Stimulated activated CD4-positive, alpha-beta T cell treated with anti-CD3 and anti-CD28 coated beads, Interleukin-12 subunit alpha, Interleukin-12 subunit beta, amount 100 ng/mL, for 48 hours (primary cell): ENCODE measurements at regions not wholly inside any gene's neighbourhood (a gene's known extent, or its start where the extent isn't known, plus 50 kb on each side); places are given as distances from the start of the nearest gene placed in this dataset.
A peak's percentile ranks its signal among the peaks of the same experiment; 100 is the strongest.

Experiments
- DNase-seq, 3 donors: peaks; one replicate each; pipeline ENCODE4 v3.0.0-alpha.2; 2020; ENCODE audit warnings: low read depth in 2 of 3, low spot score in 1 of 3

DNA sequence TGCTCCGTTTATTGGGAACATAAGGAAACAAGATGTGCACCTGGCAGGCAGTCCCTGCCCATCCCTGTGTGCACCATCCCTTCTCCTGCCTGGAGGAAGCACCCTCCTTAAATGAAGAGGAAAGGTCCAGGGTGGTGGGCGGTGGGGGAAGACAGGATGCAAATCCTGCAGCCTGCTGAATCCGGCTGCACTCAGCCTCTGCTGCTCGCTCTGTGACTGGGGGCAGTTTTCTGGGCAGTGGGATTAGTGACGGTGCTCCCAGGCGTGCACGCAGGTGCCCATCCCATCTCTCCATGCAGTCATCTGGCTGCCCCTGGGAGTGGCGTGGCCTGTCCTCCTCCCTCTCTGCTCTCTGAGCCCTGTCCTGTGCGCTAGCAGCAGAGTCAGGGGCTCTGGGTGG, 371.3 kb upstream of the MYT1L start:
- no peak for DNase-seq

DNA sequence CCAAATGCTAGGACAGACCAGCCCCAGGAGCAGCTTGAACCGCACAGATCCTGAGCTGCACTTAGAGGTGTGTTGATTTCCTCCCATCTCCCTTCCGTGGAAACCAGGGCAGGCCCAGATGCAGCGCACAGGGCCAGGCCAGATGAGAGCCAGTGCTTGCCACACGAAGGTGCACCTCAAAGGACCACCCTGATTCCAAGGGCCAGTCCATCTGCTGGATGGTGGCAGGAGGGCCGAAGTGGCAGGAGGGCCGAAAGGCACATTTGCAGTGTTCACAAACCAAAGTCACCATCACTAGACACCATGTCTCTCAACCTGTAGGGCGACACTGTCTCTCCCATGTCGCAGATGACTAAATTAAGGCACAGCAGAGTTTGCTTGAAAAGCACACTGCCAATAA, 370.7 kb upstream of the MYT1L start:
- DNase-seq, result no peak

DNA sequence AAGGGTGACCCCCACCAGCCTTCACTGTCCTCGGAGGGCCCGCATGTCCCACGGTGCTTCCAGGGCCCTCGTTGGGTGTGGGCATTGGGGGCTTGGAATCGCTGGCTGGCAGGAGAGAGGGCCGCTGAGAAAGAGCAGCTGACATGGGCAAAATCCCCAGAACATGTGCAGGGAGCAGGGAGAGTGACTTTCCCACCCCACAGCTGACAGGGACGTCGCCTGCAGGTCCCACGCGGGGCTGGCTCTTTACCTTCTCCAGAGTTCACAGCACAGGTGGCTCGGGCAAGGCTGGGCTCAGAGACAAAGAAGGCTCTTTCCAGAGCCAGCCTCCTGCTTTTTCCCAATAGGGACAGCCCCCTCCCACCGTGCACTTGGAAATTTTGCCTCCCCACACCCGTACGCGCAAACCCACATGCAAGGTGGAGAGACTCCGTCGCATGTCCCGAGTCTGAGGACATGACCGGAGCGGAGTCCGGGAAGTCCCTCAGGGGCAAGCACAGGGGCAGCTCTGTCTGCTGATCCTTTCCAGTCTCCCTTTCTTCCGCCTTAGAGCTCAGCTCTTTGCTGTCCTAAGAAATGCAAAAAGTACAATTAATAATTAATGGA, 370.2 kb upstream of the MYT1L start:
- no peak for DNase-seq

DNA sequence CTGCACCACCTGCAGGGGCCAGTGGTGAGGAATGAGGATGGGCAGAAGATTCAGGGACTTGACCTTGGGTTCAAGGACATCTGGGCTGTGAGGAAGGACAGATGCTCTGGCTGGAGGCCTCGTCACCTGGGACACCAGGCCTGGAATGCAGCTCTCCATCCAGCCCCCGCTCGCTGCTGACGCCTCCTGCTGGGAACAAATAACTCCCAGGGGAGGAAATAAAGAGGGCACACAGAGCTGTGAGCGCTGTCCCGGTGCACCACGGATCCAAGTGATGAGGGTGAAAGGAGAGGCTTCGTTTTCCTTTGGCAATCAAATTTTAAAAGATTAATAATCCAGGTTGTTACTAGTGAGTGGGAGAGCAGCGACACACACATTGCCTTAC, 368.0 kb upstream of the MYT1L start:
- DNase-seq, result no peak

DNA sequence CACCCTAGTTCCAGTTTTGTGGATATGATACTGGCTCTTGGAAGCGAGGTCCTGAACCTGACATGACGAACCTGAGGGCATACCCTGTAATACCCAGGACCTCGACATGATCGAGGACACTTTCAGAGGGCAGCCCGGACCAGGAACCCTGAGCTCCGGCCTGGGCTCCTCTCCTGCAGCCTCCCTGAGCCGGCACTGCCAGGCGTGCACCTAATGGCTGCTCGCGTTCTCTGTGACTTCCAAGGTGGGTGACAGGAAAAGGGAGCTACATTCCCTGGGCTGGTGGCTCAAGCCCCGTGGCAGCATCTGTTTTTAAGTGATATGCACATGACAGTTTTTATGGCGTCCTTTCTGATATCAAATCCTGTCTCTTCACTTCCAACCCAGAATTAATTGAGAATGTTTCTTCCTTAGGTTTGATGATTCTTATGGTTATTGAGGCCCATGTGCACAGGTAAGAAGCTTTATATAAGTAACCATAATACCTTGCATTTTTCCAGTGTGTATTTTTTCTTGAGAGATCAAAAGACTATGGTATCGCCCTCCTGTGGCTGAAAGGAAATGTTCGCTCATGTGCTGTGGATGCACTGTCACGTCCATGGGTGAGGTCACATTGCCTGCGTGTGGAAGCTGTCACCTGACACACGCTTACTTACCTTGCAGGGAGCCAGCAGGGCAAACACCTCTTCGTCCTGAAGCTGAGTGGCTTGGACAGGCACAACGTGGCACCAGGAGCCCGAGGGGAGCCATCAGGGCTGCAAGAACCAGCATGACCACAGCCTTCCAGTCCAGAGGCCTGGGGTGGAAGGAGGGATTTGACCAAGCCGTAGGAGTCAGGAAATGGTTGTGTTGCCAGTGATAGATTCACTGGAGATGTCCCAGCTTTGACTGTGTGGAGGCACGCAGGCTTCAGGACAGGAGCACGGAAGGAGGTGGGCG, 367.4 kb upstream of the MYT1L start:
- peak in 1 of 3 donors; percentile 9 for DNase-seq

DNA sequence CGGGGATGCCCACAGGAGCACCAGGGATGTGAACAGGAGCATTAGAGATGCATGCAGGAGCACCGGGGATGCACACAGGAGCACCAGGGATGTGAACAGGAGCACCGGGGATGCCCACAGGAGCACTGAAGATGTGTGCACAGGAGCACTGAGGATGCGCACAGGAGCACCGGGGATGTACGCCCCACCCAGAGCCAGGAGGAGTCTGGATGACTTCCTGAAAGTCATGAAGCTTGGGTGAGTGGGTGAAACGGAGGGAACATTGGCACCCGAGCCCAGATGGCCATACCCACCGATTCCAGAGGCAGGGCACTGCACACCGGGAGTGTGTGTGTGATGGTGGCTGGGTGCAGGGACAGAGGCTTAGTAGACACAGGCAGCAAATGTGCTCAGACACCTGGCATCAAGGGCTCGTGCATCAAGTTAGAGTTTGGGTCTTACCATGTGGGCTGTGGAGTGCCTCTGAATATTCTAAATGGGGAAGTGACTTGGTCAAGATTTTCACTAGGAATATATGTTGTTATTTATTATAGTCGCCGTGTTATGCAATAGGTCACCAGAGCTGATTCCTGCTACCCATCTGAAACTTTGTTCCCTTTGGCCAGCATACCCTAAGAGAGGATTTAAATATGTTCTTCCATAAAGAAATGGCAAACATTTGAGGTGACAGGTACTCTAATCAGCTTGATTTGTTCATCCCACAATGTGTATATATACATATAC, 365.8 kb upstream of the MYT1L start:
- no peak for DNase-seq

DNA sequence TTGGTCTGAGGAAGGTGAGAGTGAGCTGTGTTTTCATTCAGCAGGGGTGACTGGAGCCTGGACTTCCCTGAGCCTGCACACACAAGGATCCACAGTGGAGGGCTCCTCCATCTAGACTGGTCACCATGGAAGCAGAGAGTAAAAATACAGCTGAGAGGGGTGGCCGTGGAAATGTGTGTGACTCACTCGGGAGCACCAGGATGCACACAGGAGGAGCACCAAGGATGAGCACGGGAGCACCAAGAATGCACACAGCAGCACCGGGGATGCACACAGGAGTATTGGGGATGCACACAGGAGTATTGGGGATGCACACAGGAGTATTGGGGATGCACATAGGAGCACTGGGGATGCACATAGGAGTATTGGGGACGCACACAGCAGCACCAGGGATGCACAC, 365.2 kb upstream of the MYT1L start:
- no peak for DNase-seq

DNA sequence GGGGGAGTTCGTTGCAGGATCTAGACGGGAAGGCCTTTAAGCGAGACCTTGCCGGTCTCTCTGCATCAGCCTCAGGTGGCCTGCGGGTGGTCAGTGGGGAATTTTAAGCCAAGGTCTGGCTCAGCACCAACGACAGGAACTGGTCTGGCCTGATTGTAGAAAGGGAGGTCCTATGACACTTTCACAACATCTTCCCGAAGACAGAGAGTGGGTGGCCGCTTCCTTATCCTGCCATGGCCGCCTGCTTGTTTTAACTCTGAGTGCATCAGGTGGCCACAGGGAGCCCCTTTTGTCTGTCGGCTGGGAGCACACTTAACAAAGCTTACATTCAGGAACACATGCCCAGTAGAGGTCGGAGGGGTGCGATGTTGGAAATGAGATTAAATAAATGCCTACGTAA, 363.7 kb upstream of the MYT1L start:
- DNase-seq, result no peak

DNA sequence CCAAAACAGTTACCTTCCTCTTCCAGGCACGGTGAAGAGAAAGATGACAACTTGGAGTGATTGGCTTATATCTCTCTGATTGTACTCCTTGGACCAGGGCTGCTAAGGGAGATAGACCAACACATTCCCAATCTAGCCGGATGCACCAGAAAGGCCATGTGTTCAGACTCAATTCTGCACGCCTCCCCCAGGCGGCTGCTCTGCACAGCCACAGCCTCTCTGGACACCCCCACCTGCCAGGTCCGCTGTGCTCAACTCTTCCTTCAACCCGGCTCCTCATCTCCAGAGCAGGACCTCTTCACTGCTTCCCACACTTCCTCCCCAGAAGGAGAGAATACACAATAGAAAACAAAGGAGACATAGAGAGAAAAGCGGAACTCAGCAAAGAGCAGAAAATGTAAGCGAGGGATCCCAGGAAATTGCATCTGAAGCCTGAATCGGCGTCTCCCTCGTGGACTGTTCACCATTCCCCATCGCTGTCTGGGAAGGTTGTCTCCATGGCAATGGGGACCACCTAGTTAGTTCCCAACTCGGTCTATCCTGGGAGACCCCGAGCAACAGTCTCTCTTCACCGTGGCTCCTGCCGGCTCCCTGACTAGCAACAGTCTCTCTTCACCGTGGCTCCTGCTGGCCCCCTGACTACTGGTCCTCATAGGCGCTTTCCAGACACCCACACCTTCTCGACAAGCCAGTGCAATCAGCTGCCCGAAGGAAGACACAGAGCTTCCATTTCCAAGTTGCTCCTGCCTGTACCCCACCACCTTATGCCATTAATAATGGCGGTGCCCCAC, 361.7 kb upstream of the MYT1L start:
- no peak for DNase-seq

DNA sequence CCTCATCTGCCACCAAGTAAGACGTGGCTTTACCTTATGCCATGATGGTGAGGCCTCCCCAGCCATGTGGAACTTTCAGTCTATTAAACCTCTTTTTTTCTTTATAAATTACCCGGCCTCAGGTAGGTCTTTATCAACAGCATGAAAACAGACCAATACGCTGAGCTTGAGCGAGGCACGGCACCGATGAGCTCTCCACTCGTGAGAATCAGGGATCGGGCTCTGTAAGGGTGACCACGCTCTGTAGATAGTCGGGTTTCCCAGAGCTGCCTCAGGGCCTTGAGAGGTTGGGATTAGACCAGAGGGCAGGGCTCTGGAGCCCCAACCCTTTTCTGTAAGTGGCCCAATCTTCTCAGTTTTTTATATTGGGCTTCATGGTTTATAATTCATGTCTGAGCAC, 360.3 kb upstream of the MYT1L start:
- DNase-seq, result no peak

DNA sequence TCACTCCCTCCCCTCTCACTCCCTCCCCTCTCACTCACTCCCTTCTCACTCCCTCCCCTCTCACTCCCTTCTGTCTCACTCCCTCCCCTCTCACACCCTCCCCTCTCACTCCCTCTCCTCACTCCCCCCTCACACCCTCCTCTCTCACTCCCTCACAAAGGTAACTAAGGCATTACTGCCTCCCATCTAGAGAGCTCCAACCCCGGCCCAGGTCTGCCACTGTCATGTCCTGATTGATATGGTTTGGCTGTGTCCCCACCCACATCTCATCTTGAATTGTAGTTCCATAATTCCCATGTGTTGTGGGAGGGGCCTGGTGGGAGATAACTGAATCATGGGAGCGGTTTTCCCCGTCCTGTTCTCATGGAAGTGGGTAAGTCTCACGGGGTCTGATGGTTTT, 359.9 kb upstream of the MYT1L start:
- no peak for DNase-seq

DNA sequence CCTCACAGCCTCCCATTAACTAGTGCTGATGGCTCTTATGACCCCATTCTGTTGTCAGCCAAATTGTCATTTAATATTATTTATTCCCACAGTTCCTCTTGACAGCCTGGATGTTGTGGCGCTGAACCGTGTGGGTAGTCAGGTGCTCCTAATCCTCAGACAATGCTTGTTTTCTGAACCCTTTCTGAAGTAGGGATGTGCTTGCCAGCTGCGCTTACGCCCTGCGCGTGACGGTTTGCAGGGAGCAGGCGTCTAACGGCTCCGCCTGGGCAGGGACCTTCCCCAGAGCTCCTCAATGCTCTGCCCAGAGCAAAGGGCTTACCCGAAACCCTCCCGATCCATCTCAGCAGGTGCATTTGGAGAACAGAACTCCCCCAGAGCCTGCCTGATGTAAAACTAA, 358.2 kb upstream of the MYT1L start:
- no peak for DNase-seq

DNA sequence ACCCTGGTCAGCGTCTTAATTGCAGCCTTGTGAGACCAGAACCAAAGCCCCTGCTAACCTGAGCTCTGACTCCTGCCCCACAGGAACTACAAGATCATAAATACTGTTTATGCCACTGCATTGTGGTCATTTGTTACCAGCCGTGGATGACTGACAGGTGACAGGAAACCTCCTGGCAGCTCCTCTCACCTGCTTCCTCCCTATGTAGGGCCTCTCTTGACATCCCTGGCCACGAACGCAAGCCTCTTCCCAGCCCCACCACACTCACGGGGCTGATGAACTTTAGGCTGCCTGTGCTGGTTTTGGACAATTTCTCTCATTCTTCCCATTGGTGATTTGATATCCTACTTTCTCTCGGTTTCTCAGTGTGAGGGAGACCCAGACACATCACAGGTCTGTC, 357.2 kb upstream of the MYT1L start:
- no peak for DNase-seq

DNA sequence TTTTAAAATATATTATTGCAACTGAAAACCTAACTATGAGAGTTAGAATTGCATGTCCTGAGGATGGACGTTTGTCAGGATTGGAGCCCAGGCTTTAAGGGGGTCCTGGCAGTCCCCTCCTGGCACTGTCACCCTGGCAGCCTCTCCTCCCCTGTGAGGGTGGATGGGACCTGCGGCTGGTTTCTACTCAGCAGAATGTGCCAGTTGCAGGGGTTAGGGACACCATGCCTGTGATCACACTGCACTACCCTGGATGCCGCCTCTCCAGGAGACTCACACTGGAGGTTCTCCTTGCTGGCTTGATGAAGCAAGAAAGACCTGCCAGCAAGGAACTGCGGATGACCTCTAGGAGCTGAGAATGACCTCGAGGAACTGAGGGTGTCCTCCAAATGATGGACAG, 356.7 kb upstream of the MYT1L start:
- DNase-seq, result no peak

DNA sequence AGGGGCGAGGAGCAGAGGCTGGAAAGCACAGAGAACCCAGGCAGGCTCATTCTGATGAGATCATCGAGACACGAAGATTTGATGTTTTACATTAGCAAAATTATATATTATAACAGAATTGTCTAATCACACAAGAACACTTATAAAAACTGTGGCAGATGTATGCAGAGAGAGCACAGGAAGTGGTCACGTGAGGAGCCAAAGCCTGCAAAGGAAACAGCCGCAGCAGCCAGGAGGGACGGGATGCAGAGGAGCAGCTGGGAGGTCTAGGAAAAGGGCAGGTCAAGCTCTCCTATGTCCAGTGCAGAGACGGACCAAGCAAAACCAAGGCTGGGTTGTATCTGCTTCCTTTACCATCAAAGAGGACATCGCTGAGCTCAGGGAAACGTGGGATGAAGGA, 355.1 kb upstream of the MYT1L start:
- no peak for DNase-seq

DNA sequence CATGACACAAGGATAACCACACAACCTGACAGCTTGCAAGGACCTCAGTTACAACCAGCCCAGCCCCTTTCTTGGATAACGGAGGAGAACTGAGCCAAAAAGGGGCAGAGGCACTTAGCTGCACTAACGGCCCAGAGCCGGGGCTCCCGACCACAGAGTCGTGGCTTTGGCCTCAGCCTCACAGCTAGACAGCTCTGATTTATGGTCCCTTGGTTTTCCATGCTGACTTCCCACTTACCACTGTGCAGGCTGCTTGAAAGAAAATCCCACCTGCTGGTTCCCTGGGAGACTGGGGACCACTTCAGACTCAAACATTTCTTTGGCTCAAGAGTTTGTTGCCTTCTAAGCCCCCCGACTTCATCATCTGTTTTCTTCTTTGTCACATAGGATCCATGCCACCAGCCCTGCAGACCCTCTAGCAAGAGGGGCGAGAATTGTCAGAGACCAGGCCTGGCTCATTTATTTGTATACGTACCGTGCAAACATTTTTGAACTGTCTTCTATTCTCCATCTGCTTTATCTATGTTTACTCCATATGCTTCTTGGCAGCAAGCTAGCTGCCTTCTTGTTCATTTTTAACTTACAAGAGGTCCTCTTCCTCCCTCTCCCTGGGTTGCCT, 352.6 kb upstream of the MYT1L start:
- no peak for DNase-seq

DNA sequence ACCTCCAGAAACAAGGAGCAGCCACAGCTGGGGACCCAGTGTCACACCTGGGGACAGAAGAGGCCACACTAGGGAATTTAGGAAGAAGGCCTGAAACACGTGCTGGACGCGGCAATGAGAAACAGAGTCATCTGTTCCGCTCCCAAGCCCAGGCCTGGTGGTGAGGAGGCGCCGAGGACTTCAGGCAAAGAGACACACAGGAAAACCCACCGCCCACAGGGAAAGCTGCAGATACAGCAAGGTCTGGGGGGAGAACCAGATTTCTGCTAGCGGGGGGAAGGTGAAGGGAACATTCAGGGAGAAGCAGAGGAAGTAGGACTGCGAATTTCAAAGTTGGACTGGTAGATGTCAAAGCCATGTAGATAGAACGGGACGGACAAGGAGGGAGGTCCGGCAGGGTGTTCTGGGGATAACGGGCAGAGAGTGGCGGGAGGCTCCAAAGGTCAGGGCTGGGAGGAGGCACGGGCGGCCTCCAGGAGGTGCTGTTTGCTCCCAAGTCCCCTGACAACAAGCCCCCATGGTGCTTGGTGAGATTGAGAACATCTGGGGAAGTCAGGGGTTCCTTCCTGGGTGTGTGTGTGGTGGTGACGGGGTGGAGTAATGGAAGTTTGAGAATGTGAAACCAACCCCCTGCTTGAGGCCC, 351.7 kb upstream of the MYT1L start:
- DNase-seq, result no peak

DNA sequence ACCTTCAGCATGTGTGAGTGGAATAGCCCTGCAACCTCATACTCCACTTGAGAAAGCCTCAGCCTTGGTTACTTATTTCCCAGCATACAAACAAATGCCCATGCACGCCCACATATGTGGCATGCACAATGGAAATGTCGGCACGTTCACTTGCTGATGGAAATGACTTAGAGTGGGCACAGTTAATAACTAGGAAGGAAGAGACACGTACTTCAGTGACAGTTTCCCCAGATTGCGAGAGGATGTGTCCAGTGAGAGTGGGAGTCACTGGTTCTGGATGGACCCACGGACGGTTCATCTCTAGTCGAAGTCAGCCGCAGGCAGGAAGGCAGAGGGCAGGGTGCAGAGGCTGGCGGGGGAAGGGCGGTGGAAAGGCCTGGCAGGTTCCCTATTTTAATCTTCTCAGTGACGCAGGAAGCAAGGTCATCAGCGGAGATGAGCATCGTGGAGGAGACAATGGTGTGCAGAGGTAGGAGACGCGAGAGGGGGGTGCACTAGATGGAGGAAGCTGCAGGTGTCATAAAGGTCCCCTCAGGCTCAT, 350.7 kb upstream of the MYT1L start:
- peak in 1 of 3 donors; percentile 15 for DNase-seq

DNA sequence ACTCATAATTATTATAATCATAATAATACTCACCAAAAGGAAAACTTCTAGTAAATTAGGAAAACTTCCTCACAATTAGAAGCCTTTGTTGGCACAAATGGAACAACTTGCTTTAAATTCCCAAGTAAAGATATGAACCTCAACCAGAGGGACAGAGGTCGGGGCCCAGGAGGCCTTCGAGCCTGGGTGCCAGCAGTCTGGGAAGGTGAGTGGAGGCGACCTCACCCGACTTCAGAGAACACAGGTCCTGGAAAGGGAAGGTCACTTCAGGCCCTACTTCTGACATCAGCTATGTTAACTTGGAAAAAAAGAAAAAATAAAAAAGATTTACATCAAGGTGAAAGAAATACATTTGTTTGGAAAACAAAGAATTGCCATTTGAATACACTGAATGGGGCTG, 350.0 kb upstream of the MYT1L start:
- no peak for DNase-seq

DNA sequence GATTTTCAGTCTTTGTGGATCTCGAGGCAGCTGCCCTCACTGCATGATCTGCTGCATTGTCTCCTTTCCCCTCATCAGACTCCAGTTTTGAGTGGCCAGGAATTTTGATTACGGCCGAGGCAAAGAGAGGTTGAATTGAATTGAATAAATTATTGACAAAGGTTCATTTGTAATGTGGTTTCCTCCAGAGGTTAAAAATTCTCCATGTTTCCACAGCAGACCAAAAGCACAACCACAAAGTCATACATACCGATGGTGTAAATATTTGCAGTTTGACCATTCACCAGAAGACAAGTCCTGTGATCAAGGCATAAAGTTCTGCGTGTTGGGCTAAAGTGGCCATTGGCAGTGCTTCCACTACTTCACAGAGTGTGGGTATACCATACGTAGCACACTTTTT, 343.8 kb upstream of the MYT1L start:
- DNase-seq, result no peak
